Heart left ventricle (tissue), 13 donors: ENCODE measurements at regions not wholly inside any gene's neighbourhood (a gene's known extent, or its start where the extent isn't known, plus 50 kb on each side); places are given as distances from the start of the nearest gene placed in this dataset.

Experiments
- POLR2A ChIP-seq, 2 donors: fragments of 450-650 bp; IDR thresholded peaks; one replicate each; pipeline ENCODE4 v1.6.1; 2017; ENCODE audit warnings: antibody characterized with exemption in 2 of 2, mild to moderate bottlenecking in 2 of 2, moderate library complexity in 2 of 2
- TF ChIP-seq, protein P1 (sequence below), 12 donors: fragments of 200-600 bp; sonication (generic) in 4 of 12; IDR thresholded peaks; one replicate each; pipeline versions ENCODE4 v1.5.0 to v1.8.0; 2018 to 2022; ENCODE audit warnings: antibody characterized with exemption in 12 of 12, mild to moderate bottlenecking in 5 of 12
- donor health status: ischemic (EF 13 %, LVEDD 7.1; RV severe dilation, severe dysfunction).
- donor health status: DM: no; HTN: yes; CAD: no.
- donor health status: DM: no; HTN: no; CAD: no.
- donor health status: ischemic (EF 25% LVEDD 6.9; RV normal size, moderate dysfunction).
- donor health status: ischemic (EF 25% LVEDD 5.7; RV mildly dilated, moderate dysfunction).
- donor health status: ischemic (EF 35%, LVEDD 5.7; RV mildly dilated, moderate dysfunction).
- donor health status: nonischemic (EF 11% LVEDD 7.7; RV severe dilation, severe dysfunction).
- donor health status: DM: yes; HTN: yes; CAD: no.
- donor health status: PGD.
- donor health status: ischemic (EF 29% LVEDD 5.4; RV normal size, mild dysfunction).
- donor health status: nonischemic (EF 23%, LVEDD 6.1; RV moderate dilation, normal function).

DNA sequence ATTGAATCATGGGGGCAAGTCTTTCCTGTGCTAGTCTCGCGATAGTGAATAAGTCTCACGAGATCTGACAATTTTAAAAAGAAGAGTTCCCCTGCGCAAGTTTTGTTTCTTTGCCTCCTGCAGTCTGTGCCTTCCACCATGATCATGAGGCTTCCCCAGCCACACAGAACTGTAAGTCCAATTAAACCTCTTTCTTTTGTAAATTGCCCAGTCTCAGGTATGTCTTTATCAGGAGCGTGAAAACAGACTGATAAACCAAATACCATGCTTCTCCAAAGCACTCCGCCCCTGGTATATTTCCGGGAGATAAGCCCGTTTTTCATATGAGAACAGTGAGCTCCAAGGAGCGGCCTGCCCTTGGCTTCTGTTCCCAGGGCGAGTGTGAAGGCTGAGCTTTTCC is 118.9 kb downstream of the EVX1 start:
- TF ChIP-seq, protein P1, sequence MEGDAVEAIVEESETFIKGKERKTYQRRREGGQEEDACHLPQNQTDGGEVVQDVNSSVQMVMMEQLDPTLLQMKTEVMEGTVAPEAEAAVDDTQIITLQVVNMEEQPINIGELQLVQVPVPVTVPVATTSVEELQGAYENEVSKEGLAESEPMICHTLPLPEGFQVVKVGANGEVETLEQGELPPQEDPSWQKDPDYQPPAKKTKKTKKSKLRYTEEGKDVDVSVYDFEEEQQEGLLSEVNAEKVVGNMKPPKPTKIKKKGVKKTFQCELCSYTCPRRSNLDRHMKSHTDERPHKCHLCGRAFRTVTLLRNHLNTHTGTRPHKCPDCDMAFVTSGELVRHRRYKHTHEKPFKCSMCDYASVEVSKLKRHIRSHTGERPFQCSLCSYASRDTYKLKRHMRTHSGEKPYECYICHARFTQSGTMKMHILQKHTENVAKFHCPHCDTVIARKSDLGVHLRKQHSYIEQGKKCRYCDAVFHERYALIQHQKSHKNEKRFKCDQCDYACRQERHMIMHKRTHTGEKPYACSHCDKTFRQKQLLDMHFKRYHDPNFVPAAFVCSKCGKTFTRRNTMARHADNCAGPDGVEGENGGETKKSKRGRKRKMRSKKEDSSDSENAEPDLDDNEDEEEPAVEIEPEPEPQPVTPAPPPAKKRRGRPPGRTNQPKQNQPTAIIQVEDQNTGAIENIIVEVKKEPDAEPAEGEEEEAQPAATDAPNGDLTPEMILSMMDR (IDR thresholded peaks at IDR 0.05): no peak
- no peak for TF ChIP-seq POLR2A (IDR thresholded peaks at IDR 0.05)
